HAP-1 (cell line): ENCODE measurements at regions not wholly inside any gene's neighbourhood (a gene's known extent, or its start where the extent isn't known, plus 50 kb on each side); places are given as distances from the start of the nearest gene placed in this dataset.
A peak's percentile ranks its signal among the peaks of the same experiment; 100 is the strongest.

Source experiments
- DNase-seq, 2 experiments: peaks; one replicate each; pipeline ENCODE4 v3.0.0-alpha.2; 2016 to 2020; ENCODE audit warnings: low spot score in 2 of 2
- H3K27me3 ChIP-seq: fragments of 250-450 bp; sonication (Bioruptor Pico); 2 replicates; pipeline ENCODE4 v1.5.1; 2020; ENCODE audit warnings: low read depth, mild to moderate bottlenecking, moderate library complexity
- H3K36me3 ChIP-seq: fragments of 250-450 bp; sonication (Bioruptor Pico); replicated peaks from 2 replicates; pipeline ENCODE4 v1.5.1; 2020; ENCODE audit warnings: mild to moderate bottlenecking
- H3K4me1 ChIP-seq: fragments of 250-450 bp; sonication (Bioruptor Pico); 2 replicates; pipeline ENCODE4 v1.5.1; 2020; ENCODE audit warnings: mild to moderate bottlenecking
- H3K4me3 ChIP-seq: fragments of 250-450 bp; sonication (Bioruptor Pico); 2 replicates; pipeline ENCODE4 v1.5.1; 2020; ENCODE audit warnings: mild to moderate bottlenecking, moderate library complexity
- H3K9me3 ChIP-seq: fragments of 250-450 bp; sonication (Bioruptor Pico); 2 replicates; pipeline ENCODE4 v1.5.1; 2020; ENCODE audit warnings: mild to moderate bottlenecking, moderate library complexity
- in situ Hi-C: fragments of 300-500 bp; cut with MboI; formaldehyde crosslinking; loops from 3 replicates; pipeline ENCODE4 v1.14.3; 2020; ENCODE audit warnings: low sequenced_read_pairs, inconsistent platforms, mixed read lengths

DNA sequence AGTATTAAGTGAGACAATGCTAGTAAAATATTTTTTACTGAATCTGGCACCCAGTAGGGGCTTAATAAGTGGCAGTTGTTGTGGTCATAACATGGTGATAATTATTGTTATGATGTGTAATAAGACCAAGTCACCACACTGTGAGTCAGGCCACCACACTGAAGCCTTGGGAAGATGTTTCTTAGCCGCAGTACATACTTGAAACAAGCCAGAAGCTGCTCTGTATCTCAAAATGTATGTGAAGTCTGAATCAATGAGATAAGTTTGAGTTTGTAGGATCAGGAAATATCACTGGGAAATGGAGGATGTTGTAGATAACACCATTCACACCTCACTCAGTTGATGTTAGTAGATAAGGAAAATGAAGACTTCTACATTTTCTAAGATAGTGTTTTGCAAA is 51.3 kb upstream of the PTPN3 start:
- H3K4me1 ChIP-seq: no peaks in the 10 kb centered on the region
- peaks cover 10% of the 10 kb centered on the region for H3K27me3 ChIP-seq
- H3K4me3 ChIP-seq: no peak overlapping the region
- H3K9me3 ChIP-seq: no peaks in the 10 kb centered on the region
- DNase-seq: no peak
- in situ Hi-C loops: no loop called here
- H3K36me3 ChIP-seq: no peaks in the 10 kb centered on the region

DNA sequence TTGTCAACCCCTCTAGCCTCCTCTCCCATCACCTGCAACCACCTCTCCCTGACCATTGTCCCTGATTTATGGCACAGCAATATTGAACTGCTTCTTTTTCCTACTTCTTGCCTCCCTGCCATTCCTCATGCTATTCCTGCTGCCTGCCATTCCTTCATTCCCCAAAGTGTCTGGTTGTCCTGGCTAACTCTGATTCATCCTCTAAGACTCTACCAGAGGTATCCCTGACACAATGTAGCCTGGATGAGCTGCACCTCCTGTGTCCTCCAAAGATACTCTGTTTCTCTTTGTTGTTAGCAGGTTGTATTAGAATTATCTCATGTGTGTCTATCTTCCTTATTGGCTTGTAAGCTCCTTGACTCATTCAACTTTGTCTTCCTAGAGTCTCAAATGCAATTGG is 53.5 kb upstream of the PTPN3 start:
- Histone ChIP-seq H3K4me1 (no peaks in the 10 kb centered on the region), H3K36me3 (no peaks in the 10 kb centered on the region), H3K27me3 (peaks cover 10% of the 10 kb centered on the region), H3K9me3 (no peaks in the 10 kb centered on the region), H3K4me3 (no peak overlapping the region)
- no peak for DNase-seq
- in situ Hi-C loops: no loop called here

DNA sequence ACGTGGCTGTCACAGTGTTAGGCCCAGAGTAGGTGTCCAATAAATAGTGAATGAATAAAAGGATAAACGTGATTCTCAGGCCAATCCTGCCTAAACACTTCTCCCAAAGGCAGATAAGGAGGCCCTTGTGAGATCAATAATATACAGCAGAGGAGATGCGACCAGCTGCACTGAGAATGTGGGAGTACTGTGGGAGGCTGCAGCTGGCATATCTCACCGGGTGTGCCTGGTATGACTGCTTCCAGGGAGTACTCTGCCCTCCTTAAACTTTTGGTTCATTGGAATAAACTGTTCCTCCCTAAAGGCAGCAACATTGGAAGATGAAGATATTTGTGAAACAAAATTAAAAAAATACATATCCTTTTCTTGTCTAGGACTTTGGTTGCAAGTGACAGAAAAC is 57.1 kb upstream of the PTPN3 start:
- Histone ChIP-seq H3K4me3 (no peak overlapping the region), H3K4me1 (no peaks in the 10 kb centered on the region), H3K9me3 (no peaks in the 10 kb centered on the region), H3K27me3 (peaks cover 2% of the 10 kb centered on the region; the same call in 1 of the 2 replicates), H3K36me3 (no peaks in the 10 kb centered on the region)
- DNase-seq: no peak
- in situ Hi-C loops: no loop called here

DNA sequence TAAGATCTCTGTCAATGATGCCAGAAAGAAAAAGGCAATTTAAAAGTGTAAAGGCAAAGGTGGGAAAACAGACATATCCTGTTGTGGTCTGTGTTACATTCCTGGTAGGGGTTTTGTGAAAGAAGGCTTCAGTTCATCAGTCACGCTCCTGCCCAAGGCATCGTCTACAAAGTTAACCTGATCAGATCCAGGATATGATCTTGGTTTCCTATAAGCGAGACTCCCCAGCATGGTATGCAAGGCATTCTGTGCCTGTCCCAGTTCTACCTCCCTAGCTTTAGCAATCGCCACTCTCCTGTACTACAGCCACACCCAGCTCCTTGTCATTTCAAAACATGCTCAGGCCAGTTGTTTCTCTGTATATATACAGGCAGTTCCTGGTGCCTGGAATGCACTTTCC is 58.0 kb upstream of the PTPN3 start:
- Histone ChIP-seq H3K27me3 (peaks cover 2% of the 10 kb centered on the region; the same call in 1 of the 2 replicates), H3K4me3 (no peak overlapping the region), H3K36me3 (no peaks in the 10 kb centered on the region), H3K4me1 (no peaks in the 10 kb centered on the region), H3K9me3 (no peaks in the 10 kb centered on the region)
- in situ Hi-C loops: no loop called here
- DNase-seq: no peak

- Histone ChIP-seq H3K4me3 (no peak overlapping the region), H3K4me1 (no peaks in the 10 kb centered on the region), H3K27me3 (peaks cover 2% of the 10 kb centered on the region; the same call in 1 of the 2 replicates), H3K36me3 (no peaks in the 10 kb centered on the region), H3K9me3 (no peaks in the 10 kb centered on the region)
- DNase-seq: no peak
- in situ Hi-C loops: no loop called here
Observed at GRCh38 chr9:109556786-109557185, 58.7 kb upstream of the PTPN3 start.

GRCh38 chr9:109557481-109557880 is 59.4 kb upstream of the PTPN3 start:
- Histone ChIP-seq H3K4me1 (no peaks in the 10 kb centered on the region), H3K36me3 (no peaks in the 10 kb centered on the region), H3K27me3 (peaks cover 3% of the 10 kb centered on the region; the same call in 1 of the 2 replicates), H3K9me3 (no peaks in the 10 kb centered on the region), H3K4me3 (no peak overlapping the region)
- no peak for DNase-seq
- in situ Hi-C loops: no loop called here

DNA sequence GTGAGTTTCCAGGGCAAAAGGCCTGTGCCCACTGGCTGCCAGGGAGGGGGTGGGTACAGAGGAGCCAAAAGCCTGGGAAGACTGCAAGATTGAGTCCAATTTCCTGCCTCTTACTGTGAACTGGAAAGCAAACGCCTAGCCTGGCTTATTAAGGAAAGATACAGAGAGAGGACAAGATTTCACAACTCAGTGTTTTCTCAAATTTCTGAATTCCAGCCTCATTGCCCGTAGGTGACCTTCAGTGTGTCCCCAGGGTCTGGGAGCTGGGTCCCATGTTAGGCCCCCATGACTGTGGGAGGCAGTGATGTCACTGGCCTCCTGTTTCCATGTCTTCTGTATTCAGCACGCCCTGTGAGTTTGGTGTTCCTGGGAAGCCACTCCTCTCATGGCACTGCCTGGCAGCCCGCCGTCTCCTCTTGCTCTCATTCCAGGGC is 60.6 kb upstream of the PTPN3 start:
- no peak overlapping the region for H3K4me3 ChIP-seq
- no peak for DNase-seq
- H3K36me3 ChIP-seq: no peaks in the 10 kb centered on the region
- no peaks in the 10 kb centered on the region for H3K4me1 ChIP-seq
- in situ Hi-C loops: no loop called here
- H3K27me3 ChIP-seq: peaks cover 4% of the 10 kb centered on the region; the same call in 1 of the 2 replicates
- H3K9me3 ChIP-seq: no peaks in the 10 kb centered on the region

GRCh38 chr9:109560470-109561132 is 62.5 kb upstream of the PTPN3 start:
- no peaks in the 10 kb centered on the region for H3K36me3 ChIP-seq
- in situ Hi-C loops: no loop called here
- no peaks in the 10 kb centered on the region for H3K9me3 ChIP-seq
- DNase-seq: peak in 1 of 2 experiments; percentile 40
- peaks cover 4% of the 10 kb centered on the region; the same call in 1 of the 2 replicates for H3K27me3 ChIP-seq
- H3K4me1 ChIP-seq: no peaks in the 10 kb centered on the region
- no peak overlapping the region for H3K4me3 ChIP-seq

GRCh38 chr9:109561137-109561536 is 63.0 kb upstream of the PTPN3 start:
- in situ Hi-C loops: no loop called here
- Histone ChIP-seq H3K27me3 (peaks cover 4% of the 10 kb centered on the region; the same call in 1 of the 2 replicates), H3K4me3 (no peak overlapping the region), H3K9me3 (no peaks in the 10 kb centered on the region), H3K36me3 (no peaks in the 10 kb centered on the region), H3K4me1 (no peaks in the 10 kb centered on the region)
- DNase-seq: no peak

DNA sequence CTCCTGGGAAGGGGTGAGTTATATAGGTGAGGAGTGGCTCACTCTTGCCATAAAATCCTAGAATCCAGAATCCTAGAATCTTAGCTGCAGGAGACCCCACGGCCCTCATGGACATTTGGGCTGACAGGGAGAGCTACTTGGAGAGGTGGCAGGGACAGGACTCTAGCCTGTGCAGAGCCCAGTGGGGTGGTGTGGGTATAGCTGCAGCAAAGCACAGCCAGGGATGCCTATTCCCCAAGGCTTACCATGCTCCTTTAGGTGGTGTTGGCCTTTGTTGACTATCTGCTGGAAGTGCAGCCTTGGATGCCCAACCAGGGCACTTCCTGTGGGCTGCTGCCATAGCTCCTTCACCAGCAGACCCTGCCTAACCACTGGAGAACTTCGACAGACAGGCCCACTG is 70.0 kb upstream of the PTPN3 start:
- no peak overlapping the region for H3K4me3 ChIP-seq
- no peaks in the 10 kb centered on the region for H3K9me3 ChIP-seq
- DNase-seq: no peak
- in situ Hi-C loops: no loop called here
- H3K27me3 ChIP-seq: no peaks in the 10 kb centered on the region
- no peaks in the 10 kb centered on the region for H3K4me1 ChIP-seq
- no peaks in the 10 kb centered on the region for H3K36me3 ChIP-seq

- no peaks in the 10 kb centered on the region; the same call in 1 of the 2 replicates for H3K27me3 ChIP-seq
Observed at GRCh38 chr9:109568568-109569210, 70.6 kb upstream of the PTPN3 start.

DNA sequence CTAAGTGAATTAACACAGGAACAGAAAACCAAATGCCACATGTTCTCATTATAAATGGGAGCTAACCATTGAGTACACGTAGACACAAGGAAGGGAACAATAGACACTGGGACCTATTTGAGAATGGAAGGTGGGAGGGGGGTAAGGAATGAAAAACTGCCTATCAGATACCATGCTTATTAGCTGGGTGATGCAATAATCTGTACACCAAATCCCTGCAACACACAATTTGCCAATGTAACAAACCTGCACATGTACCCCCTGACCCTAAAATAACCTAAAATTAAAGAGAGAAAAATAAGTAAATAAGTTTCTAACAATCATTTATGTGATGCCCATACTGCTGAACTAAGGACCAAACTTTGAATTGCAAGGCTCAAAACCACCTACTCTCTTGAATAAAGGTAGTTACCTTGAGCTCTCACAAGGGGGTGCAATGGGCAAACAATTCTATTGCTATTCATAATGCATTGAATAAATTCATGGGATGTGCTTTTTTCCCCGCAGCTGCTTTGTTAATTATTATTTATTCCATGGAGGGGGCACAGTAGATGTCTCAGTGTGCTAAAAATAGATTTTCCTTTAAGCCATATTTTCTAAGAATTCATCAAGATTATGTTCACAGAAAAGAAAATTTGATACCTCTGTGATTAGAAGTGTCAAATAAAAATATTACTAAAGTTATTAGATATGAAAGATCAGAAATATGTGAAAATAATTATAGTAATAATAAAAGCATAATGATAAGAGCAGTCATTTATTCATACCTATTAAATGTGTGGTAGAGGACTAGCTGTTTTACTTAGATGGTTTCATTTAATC is 76.2 kb upstream of the PTPN3 start:
- in situ Hi-C loops: loop anchor here (10.0 kb wide), 1 partner anchor 241 kb away; no protein-coding TSS in a partner anchor
- Histone ChIP-seq H3K36me3 (no peaks in the 10 kb centered on the region), H3K9me3 (no peaks in the 10 kb centered on the region), H3K4me3 (no peak overlapping the region), H3K27me3 (no peaks in the 10 kb centered on the region; the same call in 1 of the 2 replicates), H3K4me1 (no peaks in the 10 kb centered on the region)
- peak; percentile 42 to 61 for DNase-seq

More at GRCh38 chr9:109568568-109569210, 70.6 kb upstream of the PTPN3 start:
- H3K4me1 ChIP-seq: no peaks in the 10 kb centered on the region
- no peaks in the 10 kb centered on the region for H3K36me3 ChIP-seq
- H3K9me3 ChIP-seq: no peaks in the 10 kb centered on the region
- in situ Hi-C loops: no loop called here
- no peak overlapping the region for H3K4me3 ChIP-seq
- DNase-seq: no peak

GRCh38 chr9:109576762-109577161 is 78.7 kb upstream of the PTPN3 start:
- H3K27me3 ChIP-seq: no peaks in the 10 kb centered on the region; the same call in 1 of the 2 replicates
- H3K4me1 ChIP-seq: no peaks in the 10 kb centered on the region
- H3K36me3 ChIP-seq: no peaks in the 10 kb centered on the region
- no peak for DNase-seq
- in situ Hi-C loops: loop anchor here (10.0 to 25.0 kb wide), 2 partner anchors 238 to 586 kb away; no protein-coding TSS in a partner anchor
- no peak overlapping the region for H3K4me3 ChIP-seq
- H3K9me3 ChIP-seq: no peaks in the 10 kb centered on the region
